GM23338 (cell line): ENCODE measurements at regions not wholly inside any gene's neighbourhood (a gene's known extent, or its start where the extent isn't known, plus 50 kb on each side); places are given as distances from the start of the nearest gene placed in this dataset.
"Not testable (repeated sequence)": the region's sequence is repeated elsewhere in the genome, so short reads cannot be mapped to it uniquely, and the experiment has no call there.

ENCODE experiments used
- ATAC-seq: fragments of 200-7000 bp; cut with Tn5 transposase; 3 replicates; pipeline ENCODE4 v1.9.1; 2020
- DNase-seq: peaks from one replicate; pipeline ENCODE4 v3.0.0-alpha.2; 2015; ENCODE audit warnings: low spot score
- H2AFZ ChIP-seq: fragments of 200-600 bp; sonication (generic); 2 replicates; pipeline ENCODE4 v1.8.0; 2016; ENCODE audit warnings: antibody characterized with exemption, mild to moderate bottlenecking, moderate library complexity
- H3F3A ChIP-seq: fragments of 200-600 bp; sonication (generic); replicated peaks from 2 replicates; pipeline ENCODE4 v1.8.0; 2017; ENCODE audit warnings: antibody characterized with exemption, mixed run types, low read depth
- H3K27ac ChIP-seq: fragments of 200-600 bp; sonication (generic); 2 replicates; pipeline ENCODE4 v1.6.1; 2016; ENCODE audit warnings: low read depth
- H3K27me3 ChIP-seq: fragments of 200-600 bp; sonication (generic); 2 replicates; pipeline ENCODE4 v1.8.0; 2016; ENCODE audit warnings: mild to moderate bottlenecking, mixed run types, moderate library complexity; ENCODE audit not compliant: insufficient read depth
- H3K36me3 ChIP-seq: fragments of 200-600 bp; sonication (generic); 2 replicates; pipeline ENCODE4 v1.8.0; 2016; ENCODE audit warnings: mild to moderate bottlenecking; ENCODE audit not compliant: insufficient read depth
- H3K4me1 ChIP-seq: fragments of 200-600 bp; sonication (generic); 2 replicates; pipeline ENCODE4 v1.8.0; 2016; ENCODE audit warnings: mild to moderate bottlenecking, moderate library complexity; ENCODE audit not compliant: insufficient read depth
- H3K4me2 ChIP-seq: fragments of 200-600 bp; sonication (generic); 2 replicates; pipeline ENCODE4 v1.7.1; 2017; ENCODE audit warnings: mixed run types
- H3K4me3 ChIP-seq: fragments of 200-600 bp; sonication (generic); 2 replicates; pipeline ENCODE4 v1.6.1; 2016; ENCODE audit warnings: mixed run types
- H3K79me2 ChIP-seq: fragments of 200-600 bp; sonication (generic); replicated peaks from 2 replicates; pipeline ENCODE4 v1.8.0; 2017; ENCODE audit warnings: mild to moderate bottlenecking; ENCODE audit not compliant: insufficient read depth
- H3K9me2 ChIP-seq: fragments of 200-600 bp; sonication (generic); 2 replicates; pipeline ENCODE4 v1.8.0; 2017; ENCODE audit not compliant: insufficient read depth
- H4K20me1 ChIP-seq: fragments of 200-600 bp; sonication (generic); replicated peaks from 2 replicates; pipeline ENCODE4 v1.8.0; 2017; ENCODE audit warnings: mild to moderate bottlenecking; ENCODE audit not compliant: insufficient read depth
- H3K27ac Mint-ChIP-seq: 2 replicates; pipeline ENCODE4 v1.8.0; 2020; ENCODE audit warnings: inconsistent platforms, mild to moderate bottlenecking, moderate library complexity, mixed read lengths
- H3K27me3 Mint-ChIP-seq: 3 replicates; pipeline ENCODE4 v1.8.0; 2022; ENCODE audit warnings: low read depth, mild to moderate bottlenecking, moderate library complexity, mixed read lengths, inconsistent platforms; ENCODE audit not compliant: insufficient read depth, poor library complexity
- H3K36me3 Mint-ChIP-seq: 3 replicates; pipeline ENCODE4 v1.8.0; 2021; ENCODE audit warnings: low read depth, mild to moderate bottlenecking, inconsistent platforms, moderate library complexity, mixed read lengths
- H3K4me1 Mint-ChIP-seq: 3 replicates; pipeline ENCODE4 v1.8.0; 2020; ENCODE audit warnings: mild to moderate bottlenecking, inconsistent platforms, mixed read lengths
- H3K4me3 Mint-ChIP-seq: 3 replicates; pipeline ENCODE4 v1.8.0; 2021; ENCODE audit warnings: moderate library complexity, mild to moderate bottlenecking, inconsistent platforms, mixed read lengths
- H3K9me3 Mint-ChIP-seq: 3 replicates; pipeline ENCODE4 v1.8.0; 2020; ENCODE audit warnings: moderate library complexity, mild to moderate bottlenecking, inconsistent platforms, mixed read lengths
- CREB1 ChIP-seq: fragments of 250-450 bp; sonication (Bioruptor Pico); IDR thresholded peaks from 2 replicates; pipeline ENCODE4 v1.5.0; 2020; ENCODE audit warnings: low read depth, mild to moderate bottlenecking, moderate library complexity
- EZH2phosphoT487 ChIP-seq: fragments of 200-600 bp; sonication (generic); IDR thresholded peaks from one replicate; pipeline ENCODE4 v1.8.1; 2018; ENCODE audit warnings: antibody characterized with exemption; ENCODE audit not compliant: unreplicated experiment
- POLR2AphosphoS5 ChIP-seq: IDR thresholded peaks from 2 replicates; pipeline ENCODE4 v1.6.1; 2016; ENCODE audit warnings: antibody characterized with exemption, low read depth
- REST ChIP-seq: IDR thresholded peaks from one replicate; pipeline ENCODE4 v1.6.1; 2018; ENCODE audit warnings: antibody characterized with exemption; ENCODE audit not compliant: unreplicated experiment
- STAT1 ChIP-seq: IDR thresholded peaks from one replicate; pipeline ENCODE4 v1.6.1; 2016; ENCODE audit warnings: antibody characterized with exemption; ENCODE audit not compliant: unreplicated experiment
- ZNF114 ChIP-seq: fragments of 250-450 bp; sonication (Bioruptor Pico); IDR thresholded peaks from 2 replicates; pipeline ENCODE4 v1.5.0; 2020; ENCODE audit warnings: mild to moderate bottlenecking, moderate library complexity
- ZNF331 ChIP-seq: fragments of 250-450 bp; sonication (Bioruptor Pico); IDR thresholded peaks from 2 replicates; pipeline ENCODE4 v1.5.0; 2020; ENCODE audit warnings: low read depth, mild to moderate bottlenecking, moderate library complexity
- TF ChIP-seq, protein P1 (sequence below): IDR thresholded peaks from 2 replicates; pipeline ENCODE4 v1.6.1; 2016; ENCODE audit warnings: antibody characterized with exemption

GRCh38 chr11:121362955-121363354 is 70.4 kb downstream of the SC5D start:
- H3K4me2 ChIP-seq, H3F3A ChIP-seq, H3K4me3 Mint-ChIP-seq, H3K79me2 ChIP-seq, H3K36me3 Mint-ChIP-seq, ATAC-seq, H3K27me3 Mint-ChIP-seq, H4K20me1 ChIP-seq, H3K4me3 ChIP-seq, H3K36me3 ChIP-seq, H3K27ac Mint-ChIP-seq, H3K9me3 Mint-ChIP-seq, H3K4me1 ChIP-seq, H2AFZ ChIP-seq, H3K27ac ChIP-seq, DNase-seq, H3K4me1 Mint-ChIP-seq, H3K27me3 ChIP-seq: not testable (repeated sequence)
- peaks cover 25% of the 10 kb centered on the region for H3K9me2 ChIP-seq

DNA sequence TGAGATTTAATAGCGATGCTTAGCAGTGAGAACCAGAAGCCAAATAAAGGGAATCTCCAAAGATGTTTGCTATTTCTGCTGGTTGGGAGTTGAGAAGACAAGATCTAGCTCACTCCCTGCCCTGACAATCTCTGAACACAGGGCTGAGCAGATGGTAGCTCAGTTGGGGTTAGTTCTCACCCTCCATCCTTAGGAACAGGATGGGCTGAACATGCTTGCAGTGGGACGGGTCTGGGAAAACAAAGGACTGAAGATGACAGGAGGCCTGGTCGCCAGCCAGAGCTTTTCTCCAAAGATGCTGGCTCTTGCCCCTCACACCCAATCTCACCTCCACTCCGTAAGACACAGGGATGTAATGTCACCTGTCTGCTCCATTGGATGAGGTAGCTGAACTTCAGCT is 72.7 kb downstream of the SC5D start:
- H3K4me1 ChIP-seq = peaks cover 25% of the 10 kb centered on the region
- peaks cover 28% of the 10 kb centered on the region for H3K4me1 Mint-ChIP-seq
- H3K4me3 ChIP-seq = no peak overlapping the region
- TF ChIP-seq REST (no peak), EZH2phosphoT487 (no peak), ZNF331 (CRISPR knock-in tag) (no peak), ZNF114 (no peak), POLR2AphosphoS5 (no peak), CREB1 (CRISPR knock-in tag) (no peak), STAT1 (no peak)
- TF ChIP-seq, protein P1, sequence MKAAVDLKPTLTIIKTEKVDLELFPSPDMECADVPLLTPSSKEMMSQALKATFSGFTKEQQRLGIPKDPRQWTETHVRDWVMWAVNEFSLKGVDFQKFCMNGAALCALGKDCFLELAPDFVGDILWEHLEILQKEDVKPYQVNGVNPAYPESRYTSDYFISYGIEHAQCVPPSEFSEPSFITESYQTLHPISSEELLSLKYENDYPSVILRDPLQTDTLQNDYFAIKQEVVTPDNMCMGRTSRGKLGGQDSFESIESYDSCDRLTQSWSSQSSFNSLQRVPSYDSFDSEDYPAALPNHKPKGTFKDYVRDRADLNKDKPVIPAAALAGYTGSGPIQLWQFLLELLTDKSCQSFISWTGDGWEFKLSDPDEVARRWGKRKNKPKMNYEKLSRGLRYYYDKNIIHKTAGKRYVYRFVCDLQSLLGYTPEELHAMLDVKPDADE = no peak
- no peaks in the 10 kb centered on the region for H3K79me2 ChIP-seq
- H3F3A ChIP-seq = no peaks in the 10 kb centered on the region; the same call in 1 of the 2 replicates
- no peak for DNase-seq
- H3K4me2 ChIP-seq = no peak overlapping the region
- no peaks in the 10 kb centered on the region; the same call in 2 of the 3 replicates for H3K36me3 Mint-ChIP-seq
- H3K27me3 ChIP-seq = no peaks in the 10 kb centered on the region
- no peak for ATAC-seq
- H3K36me3 ChIP-seq = no peaks in the 10 kb centered on the region
- H3K27me3 Mint-ChIP-seq = peaks cover 4% of the 10 kb centered on the region
- H3K4me3 Mint-ChIP-seq = no peak overlapping the region
- H4K20me1 ChIP-seq = no peaks in the 10 kb centered on the region
- no peaks in the 10 kb centered on the region for H3K9me3 Mint-ChIP-seq
- H3K9me2 ChIP-seq = peaks cover 25% of the 10 kb centered on the region
- H2AFZ ChIP-seq = 0 out of 2 replicates have a peak overlapping the region, but pooled peaks have one; percentile 18
- H3K27ac ChIP-seq = no peak overlapping the region
- no peak overlapping the region for H3K27ac Mint-ChIP-seq
